NCI-H1417 (cell line): ENCODE measurements at regions not wholly inside any gene's neighbourhood (a gene's known extent, or its start where the extent isn't known, plus 50 kb on each side); places are given as distances from the start of the nearest gene placed in this dataset.

Experiments
- DNase-seq, 3 experiments: peaks; one replicate each; lab custom pipeline; 2025; lab: John Stamatoyannopoulos, UW

DNA sequence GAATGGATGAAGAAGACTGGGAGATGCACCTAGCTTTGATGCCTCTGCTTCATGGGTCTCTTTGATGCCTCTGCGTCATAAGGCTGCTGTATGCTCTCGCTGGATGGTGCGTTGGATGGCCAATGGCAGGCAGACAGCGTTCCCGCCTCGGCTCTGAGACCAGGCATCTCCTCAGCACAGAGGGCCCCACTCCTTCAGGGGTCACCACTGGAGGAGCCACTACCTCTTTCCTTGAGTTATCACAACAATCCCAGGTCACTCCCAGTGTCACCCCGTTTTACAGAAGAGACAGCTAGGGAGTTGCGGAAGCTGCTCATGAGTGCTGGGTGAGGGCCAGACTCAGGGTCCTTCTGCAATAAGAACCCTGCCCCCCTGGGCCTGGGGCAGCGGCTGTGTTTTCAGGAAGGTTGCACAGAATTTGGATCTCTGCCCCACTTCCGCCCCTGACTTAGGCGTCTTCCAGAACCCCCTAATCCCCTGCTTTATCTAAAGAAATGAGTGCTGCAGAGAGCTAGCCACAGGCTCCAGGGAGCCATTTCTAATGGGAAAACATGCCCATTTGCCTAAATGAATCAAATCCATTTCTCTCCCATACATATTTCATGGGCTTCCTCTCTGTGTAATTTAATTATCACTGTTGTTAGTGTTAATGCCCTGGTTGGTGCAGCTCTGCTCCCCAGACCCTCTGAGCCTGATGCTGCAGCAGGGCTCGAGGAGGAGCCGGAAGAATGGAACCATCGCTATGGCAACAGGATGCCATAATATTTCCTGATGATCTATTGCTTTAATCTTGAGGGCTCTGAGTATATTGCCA lies 131.8 kb upstream of the HS6ST1 start:
- peak in 1 of 3 experiments; percentile 41 for DNase-seq

DNA sequence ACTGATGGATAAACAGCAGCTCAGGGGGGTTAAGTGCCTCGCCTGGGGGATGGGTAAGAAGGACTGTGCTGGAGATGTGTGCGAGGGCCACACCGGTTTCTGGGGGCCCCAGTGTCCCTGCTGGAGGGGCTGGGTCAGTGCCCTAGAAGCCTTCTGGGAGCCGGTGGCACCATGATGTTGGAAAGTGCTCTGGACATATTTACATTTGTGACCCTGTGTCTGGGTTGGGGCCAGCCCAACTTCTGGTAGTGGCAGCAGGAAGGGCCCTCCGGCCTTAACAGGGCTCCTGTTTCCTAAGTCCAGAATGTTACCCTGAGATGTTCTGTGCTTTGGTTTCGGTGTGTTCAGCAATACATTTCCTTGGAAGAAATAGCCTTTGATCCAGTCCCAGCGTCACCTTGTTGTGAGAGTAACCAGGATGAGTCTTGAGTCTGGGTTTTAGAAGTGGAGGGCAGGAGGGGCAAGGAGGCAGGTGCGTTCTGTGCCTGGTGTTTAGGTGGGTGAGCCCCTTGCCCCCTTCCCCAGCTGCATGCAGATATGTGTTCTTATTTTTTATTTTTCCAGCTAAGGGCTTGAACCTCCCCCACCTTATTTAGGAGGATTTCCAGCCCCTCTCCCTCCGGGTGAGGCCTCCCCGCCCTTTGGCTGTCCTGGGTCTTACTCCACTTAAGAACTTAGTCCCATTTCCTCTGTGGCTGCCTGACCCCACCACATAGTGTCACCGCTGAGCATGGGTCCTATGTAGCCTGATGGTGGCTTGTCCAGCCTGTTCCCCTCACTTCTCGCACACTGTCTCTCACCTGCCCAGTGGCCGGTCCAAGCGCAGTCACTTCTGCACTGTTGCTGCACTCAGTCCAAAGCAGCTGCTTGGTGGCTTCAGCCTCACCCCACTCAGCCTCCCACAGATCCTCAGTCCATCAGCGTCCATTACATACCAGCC lies 132.7 kb upstream of the HS6ST1 start:
- no peak for DNase-seq

DNA sequence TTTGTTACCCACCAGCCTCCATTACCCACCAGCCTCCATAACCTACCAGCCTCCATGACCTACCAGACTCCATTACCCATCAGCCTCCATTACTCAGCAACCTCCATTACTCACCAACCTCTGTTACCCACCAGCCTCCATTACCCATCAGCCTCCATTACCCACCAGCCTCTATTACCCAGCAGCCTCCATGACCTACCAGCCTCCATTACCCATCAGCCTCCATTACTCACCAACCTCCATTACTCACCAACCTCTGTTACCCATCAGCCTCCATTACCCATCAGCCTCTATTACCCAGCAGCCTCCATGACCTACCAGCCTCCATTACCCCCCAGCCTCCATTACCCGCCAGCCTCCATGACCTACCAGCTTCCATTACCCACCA lies 133.3 kb upstream of the HS6ST1 start:
- no peak for DNase-seq

DNA sequence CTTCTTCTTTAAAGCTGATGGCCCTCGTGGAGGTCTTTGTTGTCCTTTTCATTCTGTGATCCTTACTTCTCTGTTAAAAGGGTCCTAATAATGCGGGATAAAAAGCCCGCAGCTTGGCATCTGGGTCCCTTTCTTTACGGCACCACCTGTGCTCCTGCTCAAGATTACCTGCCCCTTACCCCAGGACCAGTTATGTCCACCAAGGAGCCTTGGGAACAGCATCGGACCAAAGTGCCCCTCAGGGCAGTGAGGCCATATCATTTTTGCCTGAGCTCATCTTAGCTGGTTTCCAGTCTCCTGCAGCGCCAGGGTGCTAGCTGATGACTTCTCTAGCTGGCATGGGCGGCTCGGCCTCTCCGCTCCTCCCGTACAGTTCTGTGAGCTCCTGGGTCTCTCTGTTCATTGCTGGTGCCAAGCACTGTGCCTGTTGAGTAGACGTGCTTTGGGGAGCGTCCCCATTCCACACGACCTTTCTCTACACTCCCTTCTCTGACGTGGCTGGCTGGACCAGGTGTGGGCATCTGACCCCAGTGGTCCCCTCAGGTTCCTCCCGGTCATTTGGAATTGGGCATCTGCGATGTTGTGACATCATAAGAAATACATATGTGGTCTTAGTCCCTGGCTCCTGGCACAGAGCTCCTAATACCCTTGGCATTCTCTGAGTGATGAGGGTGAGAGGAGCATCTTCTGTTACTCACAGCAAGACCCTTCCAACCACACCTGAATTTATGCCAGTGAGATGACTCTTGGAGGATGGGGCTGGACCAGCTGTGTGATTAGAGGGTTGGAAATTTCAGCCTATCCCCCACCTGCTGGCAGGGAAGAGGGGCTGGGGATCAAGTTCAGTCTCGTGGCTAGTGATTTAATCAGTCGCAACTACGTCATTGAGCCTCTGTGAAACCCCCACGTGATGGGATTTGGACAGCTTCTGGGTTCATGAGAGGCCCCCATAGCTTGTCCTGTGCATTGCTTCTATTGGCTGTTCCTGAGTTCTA lies 134.2 kb upstream of the HS6ST1 start:
- DNase-seq = no peak

DNA sequence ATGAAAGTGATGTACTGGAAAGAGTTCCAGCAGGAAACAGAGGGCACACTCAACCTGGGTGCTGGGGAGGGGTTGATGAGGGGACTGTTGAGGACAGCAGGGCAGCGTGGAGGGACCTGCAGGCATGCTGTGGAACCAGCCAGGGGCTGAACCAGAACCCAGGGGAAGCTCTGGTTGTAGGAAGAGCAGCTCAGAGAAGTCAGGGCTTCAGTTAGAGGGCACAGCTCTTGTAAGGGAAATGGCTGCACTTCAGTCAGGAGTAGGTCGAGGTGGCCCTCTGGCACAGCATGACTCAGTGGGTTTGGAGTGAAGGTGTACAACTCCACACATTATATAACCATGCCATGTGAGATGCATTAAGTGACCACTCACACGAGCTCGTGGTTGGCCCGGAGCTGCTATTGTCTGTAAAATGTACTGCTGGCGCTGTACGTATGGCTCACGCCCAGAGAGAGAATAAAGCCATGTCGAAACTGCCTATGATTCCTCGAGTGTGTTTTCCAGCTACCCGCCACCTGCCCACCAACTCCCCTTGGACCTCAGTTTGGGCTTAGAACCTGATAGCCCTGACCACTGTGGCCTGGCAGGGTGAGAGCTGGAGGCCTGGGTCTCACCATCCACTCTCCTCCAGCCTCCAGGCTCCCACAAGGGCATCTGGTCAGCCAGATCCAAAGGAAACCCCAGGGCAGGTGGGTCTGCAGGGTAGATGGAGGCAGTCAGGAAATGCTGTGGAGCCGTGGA lies 136.5 kb upstream of the HS6ST1 start:
- no peak for DNase-seq

DNA sequence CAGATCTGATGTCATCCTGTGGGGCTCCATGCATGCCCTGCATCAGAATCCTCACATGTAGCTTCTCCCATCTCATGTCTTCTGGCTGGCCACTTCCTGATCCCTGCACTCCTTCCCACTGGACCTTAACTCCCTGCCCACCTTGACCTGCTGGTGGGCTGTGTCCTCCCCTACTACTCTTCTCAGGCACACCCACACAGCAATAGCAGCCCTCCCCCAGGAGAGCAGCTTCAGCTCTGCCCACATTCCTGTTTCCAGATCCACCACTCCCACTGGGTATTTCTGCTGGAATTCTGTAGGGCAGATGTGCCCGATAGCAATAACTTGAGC lies 137.0 kb upstream of the HS6ST1 start:
- no peak for DNase-seq

DNA sequence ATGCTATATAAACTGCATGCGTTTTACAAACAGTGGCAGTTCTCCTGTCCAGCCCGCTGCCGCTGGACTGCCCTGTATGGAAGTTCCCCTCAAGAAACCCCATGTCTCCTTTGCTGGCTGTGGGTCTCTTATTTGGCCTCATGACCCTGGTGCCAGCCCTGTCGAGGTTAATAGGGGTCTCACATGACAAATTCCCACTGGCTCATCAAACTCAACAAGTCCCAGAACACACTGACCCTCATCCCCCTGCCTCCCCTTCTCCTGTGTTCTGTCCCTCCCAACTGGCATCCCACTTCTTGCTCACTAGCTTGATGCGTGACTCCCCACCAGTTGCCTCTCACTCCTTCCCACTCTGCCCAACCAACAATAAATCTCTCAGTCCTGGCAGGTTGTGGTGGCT lies 137.6 kb upstream of the HS6ST1 start:
- no peak for DNase-seq

DNA sequence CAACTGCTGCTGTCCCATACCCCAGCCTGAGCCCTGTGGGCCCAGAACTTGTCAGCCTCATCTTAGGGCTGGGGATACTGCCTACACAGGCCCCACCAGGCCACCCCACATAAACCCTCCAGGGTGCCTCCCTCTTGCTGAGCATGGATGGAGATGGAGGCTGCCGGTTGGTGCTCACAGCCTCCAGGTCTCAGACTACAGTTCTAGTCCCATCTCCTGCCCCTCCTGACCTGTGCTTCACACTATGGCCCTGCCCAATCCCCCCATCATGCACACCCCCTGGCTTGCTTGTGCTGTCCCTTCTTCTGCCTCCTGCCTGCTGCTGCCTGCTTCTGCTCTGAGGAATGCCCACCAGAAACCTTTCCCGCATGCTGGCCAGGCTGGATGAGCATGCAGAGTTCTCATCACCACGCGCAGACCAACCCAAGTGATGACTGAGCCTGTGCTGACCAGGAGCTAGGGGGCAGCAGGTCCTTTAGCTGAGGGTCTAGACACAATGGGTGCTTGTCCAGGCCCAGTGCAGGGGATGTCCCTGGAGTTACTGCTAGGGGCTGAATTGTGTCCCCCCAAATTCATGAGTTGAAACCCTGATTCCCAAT lies 138.4 kb upstream of the HS6ST1 start:
- DNase-seq = no peak

DNA sequence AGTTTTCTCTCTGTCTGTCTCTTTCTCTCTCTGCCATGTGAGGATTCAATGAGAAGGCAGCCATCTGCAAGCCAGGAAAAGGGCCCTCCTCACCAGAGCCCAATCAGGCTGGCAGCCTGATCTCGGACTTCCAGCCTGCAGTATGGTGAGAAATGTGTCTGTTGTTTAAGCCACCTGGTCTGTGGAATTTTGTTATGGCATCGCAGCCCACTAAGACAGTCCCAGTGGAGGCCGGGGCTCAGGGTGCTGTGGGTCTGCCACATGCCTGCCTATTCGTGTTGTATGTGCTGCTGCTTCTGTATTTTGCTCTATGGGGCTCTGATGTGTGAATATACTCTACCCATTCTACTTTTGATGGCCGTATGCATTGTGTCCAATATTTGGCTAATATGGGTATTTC lies 139.0 kb upstream of the HS6ST1 start:
- DNase-seq = no peak

DNA sequence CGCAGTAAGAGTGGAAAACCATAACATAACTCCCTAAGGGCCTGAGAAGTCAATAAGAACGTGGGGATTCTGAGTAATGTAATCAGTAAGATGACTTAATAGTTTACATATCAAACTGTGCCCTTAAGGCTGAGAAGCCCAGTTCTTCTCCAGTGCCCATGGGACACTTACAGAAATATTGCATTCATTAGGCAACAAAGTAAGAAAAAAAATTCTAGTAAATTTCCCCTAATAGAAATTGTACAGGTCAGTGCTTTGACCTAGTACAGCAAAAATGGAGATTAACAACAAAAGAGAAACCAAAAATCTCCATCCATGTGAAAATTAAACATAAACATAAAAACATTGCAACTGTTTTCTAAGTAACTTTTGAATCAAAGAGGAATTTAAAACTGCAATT lies 139.8 kb upstream of the HS6ST1 start:
- DNase-seq = no peak

DNA sequence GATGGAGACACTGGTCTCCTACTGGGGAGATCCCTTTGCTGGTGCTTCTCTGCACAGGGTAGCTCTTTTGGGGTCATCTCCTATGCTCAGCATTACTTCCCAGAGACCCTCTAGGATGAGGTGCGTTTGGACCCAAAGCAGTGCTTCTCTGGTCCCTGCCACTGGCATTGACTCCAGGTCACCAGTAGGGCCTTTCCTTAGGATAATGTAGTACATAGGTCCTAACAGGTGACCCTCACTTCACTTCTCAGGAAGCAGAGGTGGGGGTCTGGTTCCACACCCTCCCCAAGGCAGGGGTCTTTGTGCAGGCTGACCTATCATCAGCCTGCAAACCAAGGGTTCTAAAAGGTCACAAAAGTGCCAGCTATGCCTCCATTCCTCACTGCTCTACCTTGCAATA lies 145.8 kb upstream of the HS6ST1 start:
- DNase-seq = no peak

DNA sequence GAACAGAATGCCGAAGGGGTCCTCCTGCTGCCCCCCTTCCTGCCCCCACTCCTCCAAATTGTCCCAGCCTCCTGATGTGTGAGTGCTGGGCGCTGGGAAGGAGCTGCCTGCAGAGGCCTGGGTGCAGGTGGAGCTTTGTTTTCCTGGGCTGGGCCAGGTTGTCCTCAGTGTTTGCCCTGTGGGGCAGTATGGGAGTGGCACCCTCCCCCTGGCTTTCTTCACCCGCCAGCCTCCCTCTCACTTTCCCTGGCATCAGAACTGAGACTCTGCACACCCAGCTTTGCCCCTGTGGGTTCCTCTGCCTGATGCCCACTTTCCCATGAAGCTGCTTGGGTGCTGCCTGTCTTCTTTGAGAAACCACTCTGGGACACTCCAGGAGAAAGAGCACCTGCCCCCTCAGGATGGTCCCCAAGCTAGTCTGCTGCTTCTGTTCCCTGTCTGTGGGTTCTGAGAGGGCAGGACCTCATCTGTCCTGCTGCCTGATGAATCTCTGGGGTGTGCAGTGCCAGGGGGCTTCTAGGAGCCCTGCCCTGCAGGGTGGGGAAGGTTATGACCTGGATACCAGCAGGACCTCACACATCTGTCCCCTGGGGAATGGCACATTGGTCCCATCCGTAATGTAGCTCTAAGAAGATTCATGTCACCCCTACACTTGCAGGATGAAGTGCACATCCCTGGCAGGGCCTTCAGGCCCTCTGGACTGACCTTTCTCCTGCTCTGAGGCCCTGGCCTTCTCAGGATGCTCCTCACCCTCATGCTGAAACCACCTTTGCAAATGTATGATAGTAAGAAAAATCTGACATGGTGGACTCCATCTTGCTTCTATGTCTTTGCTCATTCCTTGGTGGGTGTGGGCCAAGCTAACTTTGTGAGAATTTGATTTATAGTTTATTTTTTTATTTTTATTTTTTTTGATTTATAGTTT lies 146.8 kb upstream of the HS6ST1 start:
- no peak for DNase-seq

DNA sequence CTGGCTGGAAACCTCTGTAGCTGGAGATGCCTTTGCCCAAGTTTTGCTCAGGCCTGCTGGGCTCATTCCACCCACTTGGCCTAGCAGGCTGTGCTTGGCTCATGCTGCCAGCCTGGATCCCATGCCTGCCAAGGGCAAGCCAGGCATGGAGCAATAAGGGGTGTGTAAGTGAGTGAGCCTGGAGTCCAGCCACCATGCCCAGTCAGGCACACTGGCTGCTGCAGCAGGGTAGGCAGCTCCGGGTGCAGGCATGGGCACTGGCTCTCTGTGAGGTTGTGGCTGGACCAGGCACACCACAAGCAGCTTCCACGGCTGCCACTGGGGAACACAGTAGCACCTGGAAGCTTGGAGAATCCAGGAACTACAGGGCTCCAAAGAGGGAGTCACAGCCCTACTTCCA lies 147.7 kb upstream of the HS6ST1 start:
- no peak for DNase-seq

DNA sequence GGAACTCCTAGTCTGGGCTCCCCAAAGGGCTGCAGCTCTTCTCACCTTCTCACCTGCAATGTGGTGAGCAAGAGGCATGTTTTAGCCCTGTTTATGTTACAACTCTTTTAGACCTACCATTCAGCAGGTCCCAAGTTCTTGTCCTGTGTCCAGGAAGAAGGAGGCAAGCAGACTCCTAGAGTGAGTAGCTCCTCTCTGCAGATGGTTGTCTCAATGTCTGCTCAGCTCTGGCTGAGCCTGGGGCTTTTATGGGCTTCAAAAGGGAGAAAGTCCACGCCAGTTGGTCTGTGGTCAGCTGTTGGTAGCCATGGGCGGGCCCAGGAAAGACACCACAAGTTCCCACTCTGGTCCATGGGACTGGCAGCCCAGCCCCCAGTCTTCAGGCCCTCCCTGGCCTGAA lies 148.1 kb upstream of the HS6ST1 start:
- DNase-seq = no peak

DNA sequence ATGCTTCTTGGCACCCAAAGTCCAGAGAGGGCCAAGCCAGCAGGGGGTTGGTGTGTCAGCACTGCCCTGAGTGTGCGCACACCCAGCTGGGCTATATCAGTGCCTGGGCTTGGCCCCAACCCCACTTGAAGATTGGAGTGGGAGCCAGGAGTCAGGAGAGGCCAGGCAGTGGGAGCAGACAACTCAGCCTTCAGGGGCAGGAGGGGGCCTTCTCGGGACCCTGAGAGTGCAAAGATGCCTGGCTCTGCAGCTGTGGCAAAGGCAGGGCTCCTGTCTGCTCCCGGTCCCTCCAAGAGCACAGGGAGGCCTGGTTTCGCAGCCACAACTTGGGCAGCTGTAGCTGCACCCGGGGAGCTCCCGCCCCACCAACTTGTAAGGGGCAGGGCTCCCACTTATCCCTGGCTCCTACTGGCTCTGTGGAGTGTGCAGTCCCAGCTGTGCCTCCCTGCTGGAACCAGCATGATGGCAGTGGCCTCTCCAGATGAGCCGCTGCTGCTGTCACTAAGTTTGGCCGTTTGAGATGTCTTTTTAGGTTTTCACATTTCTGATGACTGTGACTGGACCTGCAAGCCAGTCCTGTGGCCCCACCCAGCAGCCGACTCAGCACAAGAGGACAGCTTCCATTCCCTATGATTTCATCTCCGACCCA lies 148.8 kb upstream of the HS6ST1 start:
- no peak for DNase-seq

DNA sequence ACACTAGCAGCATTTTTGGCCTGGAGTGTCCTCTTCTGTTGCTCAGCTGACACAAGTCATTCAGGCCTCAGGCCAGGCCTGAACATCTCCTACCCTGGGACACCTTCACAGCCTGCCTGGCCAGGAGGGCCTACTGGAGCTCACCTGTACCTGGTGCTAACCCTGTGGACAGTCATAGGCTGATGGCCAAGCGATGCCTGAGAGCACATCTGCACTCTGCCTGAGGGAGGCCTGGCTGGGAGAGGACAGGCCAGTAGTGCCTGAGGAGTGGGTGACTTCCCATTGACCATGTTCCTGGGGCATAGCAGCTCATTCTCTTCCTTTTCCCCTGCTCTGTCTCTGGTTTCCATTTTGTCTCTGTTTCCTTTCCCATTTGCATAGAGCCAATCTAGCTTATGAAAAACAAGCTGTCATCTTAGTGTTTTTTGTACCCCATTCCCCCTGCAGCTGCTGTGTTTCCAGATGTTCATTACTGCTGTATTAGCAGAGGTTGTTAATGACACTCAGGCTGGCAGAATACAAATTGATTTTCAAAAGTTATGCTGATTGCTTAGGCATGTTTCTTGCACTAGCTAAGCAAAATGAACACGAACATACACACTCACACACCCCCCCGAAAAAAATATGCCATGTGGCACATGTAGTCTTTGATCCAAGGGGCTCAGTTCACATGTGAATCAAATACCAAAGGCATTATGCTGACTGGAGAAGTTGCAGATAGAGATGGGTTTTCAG lies 149.7 kb upstream of the HS6ST1 start:
- DNase-seq = no peak

DNA sequence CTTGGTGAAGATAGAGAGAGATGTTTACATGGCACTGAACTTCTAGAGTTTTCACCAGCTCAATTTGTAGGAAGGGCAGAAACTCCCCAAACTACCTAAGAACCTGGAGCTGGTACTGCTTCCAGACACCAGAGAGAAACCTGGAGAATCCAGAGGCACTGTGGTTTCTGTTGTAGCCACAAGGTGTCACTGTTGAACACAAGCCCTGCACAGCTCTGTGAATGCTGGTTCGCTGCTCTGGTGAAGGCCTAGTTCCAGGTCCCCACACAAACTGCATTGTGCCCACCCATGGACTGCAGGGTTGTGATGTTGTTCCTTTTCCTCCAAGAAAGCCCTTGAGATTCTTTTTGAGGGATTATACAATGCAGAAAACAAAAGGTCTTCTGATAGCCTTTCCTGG lies 150.5 kb upstream of the HS6ST1 start:
- DNase-seq = no peak

DNA sequence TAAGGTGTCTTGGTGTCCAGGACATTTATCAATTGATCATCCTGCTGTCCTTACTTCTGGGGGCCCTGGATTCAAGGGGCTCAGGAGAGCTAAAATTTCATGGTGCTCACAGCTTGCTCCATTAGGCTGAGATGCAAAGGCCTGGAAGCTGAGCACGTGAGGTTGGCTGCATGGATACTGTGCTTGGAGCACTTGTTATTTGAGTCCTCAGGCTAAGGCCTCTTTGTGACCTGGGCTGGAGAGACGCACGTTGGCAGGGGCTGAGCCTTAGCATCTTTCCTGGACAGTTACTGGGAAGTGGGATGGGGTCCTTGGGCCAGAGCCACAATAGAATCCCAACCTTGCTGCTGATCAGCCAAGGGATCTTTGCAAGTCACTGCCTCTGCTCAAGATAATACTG lies 151.2 kb upstream of the HS6ST1 start:
- no peak for DNase-seq

DNA sequence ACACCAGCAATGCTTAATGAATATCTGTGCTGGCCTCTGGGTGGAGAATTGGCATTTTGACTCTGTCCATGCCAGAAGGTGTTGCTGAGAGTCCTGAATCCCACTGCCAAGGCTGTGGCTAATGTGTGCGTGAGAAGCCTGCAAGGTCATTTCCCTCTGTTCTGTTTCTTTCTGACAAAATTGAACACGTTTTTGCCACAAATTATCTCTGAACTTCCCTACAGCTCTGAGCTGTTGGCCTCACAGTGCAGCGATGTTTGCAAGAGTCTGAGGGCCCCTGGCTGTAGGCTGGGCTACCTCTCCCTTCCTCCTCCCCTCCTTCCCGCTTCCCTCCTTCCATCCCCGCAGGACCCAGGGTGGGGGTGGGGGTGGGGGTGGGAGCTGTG lies 154.1 kb upstream of the HS6ST1 start:
- DNase-seq = no peak
